HG02642 (cell line): ENCODE measurements at regions not wholly inside any gene's neighbourhood (a gene's known extent, or its start where the extent isn't known, plus 50 kb on each side); places are given as distances from the start of the nearest gene placed in this dataset.

Source experiments
- ATAC-seq: cut with Tn5 transposase; IDR thresholded peaks from one replicate; pipeline ENCODE4 v1.9.1; 2021; ENCODE audit warnings: mild to moderate bottlenecking; ENCODE audit not compliant: unreplicated experiment, poor library complexity

DNA sequence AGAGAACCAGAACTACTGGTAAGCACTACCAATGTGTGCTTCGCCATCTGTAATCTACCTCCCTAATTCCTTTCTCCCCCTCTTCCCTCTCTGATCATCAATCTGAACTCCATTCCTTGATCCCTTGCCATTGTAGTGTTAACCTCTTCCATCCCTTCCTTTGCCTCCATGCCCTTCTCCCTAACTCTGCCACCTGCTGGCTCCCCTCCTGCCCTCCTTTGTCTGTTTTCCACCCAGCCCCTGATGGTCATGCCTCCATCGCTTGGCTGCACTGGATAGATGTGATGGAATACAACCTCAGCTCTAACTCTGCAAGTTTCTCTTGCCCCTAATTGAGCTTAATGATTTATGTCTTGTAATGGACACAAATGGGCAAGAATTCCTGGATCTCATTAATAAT is 108.2 kb upstream of the ASIC2 start:
- ATAC-seq, result no peak

DNA sequence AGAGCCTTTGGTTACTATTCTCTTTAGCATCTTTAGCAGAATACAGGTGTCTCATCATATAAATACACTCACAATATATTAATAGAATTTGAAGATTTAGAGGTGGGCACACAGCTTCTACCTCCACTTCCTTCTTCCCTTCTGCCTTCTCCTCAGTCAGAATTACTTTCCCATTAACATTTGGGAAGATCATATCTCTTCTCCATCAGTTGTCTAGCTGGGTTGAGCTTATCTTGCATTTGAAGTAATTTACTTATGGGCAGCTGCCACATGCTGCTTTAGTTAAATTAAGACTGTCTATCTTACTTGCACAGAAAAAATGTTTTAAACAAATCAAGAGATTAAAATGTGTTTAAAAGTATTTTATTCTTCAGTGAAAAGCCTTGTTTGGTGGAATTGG is 110.1 kb upstream of the ASIC2 start:
- ATAC-seq, result no peak

GRCh38 chr17:33404070-33404819 is 111.2 kb upstream of the ASIC2 start:
- no peak for ATAC-seq

DNA sequence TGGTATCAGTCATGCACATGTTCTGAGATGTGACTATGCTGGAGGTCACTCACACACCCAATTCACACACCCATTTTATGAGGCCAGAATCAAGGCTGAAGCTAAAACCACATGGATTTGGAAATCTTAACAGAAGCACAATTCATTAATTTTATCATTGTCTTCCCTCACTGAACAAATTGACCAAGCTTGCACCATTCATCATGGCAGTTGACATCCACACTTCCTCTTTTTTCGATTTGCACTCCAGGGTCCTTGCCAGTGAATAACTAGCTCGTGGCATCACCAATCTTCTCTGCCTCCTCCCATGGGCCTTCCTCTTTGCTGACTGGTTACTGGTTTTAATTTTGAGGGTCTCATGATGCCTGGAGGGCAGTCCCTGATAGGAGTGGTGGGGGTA is 123.0 kb upstream of the ASIC2 start:
- no peak for ATAC-seq

GRCh38 chr17:33421933-33422332 is 128.8 kb upstream of the ASIC2 start:
- ATAC-seq, result no peak

- ATAC-seq, result no peak
Observed at GRCh38 chr17:33433581-33433980, 140.5 kb upstream of the ASIC2 start.

GRCh38 chr17:33434841-33435240 is 141.7 kb upstream of the ASIC2 start:
- no peak for ATAC-seq

DNA sequence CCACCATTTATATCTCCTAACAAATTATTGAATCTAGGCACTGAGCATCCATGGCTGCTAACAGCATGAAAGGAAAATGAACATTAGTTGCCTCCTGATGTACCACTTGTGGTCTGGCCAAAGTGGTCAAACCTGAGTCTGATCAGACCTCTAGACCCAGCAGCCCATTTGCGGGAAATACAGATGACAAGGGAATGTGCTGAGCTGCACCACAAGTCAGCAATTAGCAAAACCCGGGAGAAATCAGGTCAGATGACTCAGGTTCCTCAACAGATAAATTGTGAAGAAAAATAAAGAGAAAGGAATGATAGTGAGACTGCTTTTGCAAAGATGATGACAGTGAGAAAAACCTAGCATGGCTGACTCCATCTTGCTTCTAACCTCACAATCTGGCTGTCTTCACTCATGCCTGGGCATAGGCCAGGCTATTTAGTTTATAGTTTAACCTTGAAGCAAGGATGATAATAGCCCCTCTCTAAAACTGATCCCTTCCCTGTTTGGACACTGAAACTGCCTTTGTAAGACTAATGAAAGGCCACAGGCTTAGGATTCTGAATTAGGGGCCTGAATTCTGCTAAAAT is 142.7 kb upstream of the ASIC2 start:
- no peak for ATAC-seq

DNA sequence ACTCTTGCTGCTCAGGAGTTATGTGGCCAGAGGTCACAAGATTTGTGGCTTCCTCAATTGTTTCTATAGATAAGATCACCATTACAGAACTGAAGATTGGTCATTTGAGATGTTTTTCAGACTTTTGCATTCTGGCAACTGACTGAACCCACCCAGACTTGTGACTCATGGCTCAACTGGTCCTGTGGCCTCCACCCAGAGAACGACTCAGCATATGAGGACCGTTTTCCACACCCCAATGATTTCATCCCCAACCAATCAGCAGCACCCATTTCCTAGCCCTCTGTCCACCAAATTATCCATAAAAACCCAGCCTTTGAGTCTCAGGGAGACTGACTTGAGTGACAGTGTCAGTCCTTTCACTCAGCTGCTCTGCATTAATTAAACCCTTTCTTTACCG is 143.2 kb upstream of the ASIC2 start:
- ATAC-seq, result no peak

GRCh38 chr17:33438139-33438538 is 145.0 kb upstream of the ASIC2 start:
- ATAC-seq, result no peak

- ATAC-seq, result no peak
Observed at GRCh38 chr17:33438578-33438977, 145.5 kb upstream of the ASIC2 start.

DNA sequence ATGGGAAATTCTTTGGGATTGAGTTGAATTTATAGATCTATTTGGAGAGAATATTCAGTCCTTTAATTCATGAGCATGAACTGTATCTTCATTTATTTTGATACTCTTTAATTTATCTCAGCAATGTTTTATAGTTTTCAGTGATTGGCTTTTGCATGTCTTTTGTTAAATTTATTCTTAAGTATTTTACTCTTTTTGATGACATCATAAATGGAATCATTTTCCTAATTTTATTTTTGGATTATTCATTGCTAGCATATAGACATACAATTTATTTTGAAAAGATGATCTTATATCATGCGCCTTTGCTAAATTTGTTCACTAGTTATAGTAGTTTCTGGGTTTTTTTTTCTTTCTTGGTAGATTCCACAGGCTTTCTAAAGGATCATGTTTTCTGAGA is 149.2 kb upstream of the ASIC2 start:
- no peak for ATAC-seq

- no peak for ATAC-seq
Observed at GRCh38 chr17:33444731-33445130, 151.6 kb upstream of the ASIC2 start.

DNA sequence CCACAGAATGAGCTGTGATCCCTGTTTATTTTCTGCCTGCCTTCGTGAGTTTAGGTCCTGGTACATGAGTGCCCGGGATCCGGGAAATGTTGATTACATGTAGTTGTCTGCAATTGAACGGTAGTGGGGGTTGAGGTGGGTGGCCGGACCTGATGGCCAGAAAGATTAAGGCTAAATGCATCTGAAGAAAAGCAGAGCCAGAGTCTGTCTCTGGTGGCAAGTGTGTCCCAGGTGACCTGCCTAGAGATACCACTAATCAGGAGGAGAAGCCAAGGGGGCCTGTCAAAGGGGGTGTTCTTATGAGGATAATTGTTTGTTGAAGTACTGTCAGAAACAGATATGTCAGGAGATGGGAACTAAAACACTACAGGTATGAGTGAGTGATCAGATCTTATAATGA is 154.0 kb upstream of the ASIC2 start:
- no peak for ATAC-seq

- no peak for ATAC-seq
Observed at GRCh38 chr17:33451221-33451620, 158.1 kb upstream of the ASIC2 start.

DNA sequence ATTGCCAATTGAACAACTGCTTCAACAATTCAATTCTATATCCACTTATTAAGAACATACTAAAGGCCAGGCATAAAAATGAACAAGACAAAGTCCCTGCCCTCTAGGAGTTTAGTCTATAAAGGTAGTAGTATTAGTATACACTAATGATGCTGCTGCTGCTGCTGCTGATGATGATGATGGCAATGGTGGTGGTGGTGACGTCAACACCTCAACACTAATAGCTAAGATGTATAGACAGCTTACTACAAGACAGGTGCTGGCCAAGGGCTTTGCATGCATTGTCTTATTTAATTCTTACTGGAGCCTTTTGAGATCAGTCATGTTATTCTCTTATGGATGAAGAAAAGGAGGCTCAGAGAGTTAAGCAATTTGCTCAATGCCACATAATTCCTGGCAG is 164.4 kb upstream of the ASIC2 start:
- no peak for ATAC-seq

GRCh38 chr17:33459078-33459940 is 166.2 kb upstream of the ASIC2 start:
- no peak for ATAC-seq

DNA sequence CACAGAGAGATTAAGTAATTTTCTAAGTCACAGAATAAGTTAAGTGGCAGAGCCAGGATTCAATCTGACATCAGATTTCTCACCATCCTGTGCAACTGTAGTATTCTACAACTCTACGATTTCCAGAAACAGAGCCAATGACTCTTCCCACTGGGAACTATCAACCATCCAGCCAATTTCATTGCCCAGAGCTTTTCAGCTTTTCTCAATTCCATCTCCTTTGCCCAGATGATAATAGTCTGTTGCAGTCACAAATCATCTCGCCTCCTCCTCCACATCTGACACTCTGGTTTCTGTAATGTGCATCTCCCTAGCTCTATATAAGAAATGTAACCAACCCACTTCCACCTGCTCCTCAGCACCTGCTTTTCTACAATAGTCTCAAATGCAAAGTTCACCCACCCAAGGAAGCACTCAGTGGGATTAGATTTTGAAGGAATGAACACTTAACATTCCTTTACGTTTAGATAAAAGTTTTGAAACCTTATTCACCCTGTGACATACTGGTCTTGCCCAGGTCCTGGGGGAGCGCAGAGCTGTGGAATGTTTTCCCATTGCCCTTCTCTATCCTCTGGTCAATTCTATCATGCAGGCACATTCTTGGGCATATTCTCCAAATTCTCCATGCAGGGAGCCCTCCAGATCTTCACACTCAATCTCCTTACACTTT is 167.8 kb upstream of the ASIC2 start:
- ATAC-seq, result no peak

DNA sequence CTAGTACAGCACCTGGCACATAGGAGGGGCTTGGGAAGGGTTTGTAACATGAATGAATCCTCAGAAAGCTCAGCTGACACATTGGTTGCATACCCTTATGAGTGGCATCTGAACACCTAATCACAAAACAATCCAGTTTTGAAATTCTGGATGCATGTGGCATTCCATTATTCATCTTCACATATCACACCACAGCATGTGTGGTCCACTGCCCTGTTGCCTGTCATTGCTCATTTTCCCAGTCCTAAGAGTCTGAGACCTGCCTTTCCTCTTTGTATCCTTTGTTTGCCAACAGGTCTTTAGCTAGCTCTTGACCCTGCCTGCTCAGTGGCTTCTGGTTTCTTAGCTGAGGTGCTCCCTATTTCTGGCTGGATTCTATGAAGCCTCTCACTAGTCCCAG is 170.8 kb upstream of the ASIC2 start:
- ATAC-seq, result no peak

DNA sequence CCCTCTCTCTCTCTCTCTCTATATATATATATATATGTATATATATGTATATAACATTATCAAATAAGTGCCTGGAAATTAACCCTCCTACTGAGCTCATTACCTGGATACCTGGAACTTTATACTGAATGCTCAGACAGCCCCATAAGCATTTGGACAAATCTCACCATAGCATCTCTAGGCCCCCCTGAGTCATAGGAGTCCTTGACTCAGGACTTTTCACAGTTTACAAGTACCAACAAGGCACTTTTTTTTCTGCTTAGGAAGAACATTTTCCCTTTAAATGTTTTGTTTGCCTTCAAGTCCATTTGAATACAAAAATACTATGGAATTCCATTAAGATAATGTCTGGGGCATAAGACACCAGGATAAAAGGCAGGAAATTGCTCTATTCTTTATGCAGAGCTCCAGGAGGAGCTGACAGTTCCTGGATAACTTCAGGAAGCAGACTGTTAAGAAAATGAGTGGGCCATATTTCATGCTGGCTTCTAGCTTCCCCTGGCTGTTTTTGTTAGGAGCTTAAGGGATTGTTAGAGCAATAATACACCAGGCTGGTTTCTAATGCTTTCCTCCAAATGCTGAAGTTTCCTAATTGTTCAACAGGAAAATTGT is 171.7 kb upstream of the ASIC2 start:
- ATAC-seq, result no peak
